Activated T-cell treated with anti-CD3 and anti-CD28 coated beads, Interleukin-2, amount 50 U/mL, for 1 hour (primary cell): ENCODE measurements at regions not wholly inside any gene's neighbourhood (a gene's known extent, or its start where the extent isn't known, plus 50 kb on each side); places are given as distances from the start of the nearest gene placed in this dataset.

Source experiments
- DNase-seq: peaks from one replicate; pipeline ENCODE4 v3.0.0-alpha.2; 2020

DNA sequence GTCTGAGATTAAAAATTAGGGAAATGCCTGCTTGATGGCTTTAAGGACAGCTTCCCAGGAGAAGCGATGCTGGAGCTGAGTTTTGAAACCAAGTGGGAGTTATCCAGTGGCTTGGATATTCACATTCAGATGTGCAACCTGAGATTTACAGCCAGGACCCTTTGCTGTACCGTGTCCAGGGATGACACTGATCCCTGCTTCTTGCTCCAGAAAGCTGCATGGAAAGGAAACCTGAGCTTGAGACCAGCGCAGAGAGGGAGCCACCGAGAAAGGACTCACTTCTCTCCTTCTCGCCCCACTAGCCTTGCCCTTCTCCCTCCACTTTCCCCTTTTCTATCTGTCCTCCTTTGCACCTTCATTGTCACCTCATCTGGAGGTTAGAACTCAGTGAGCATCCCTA, 254.5 kb upstream of the PPARGC1A start:
- no peak for DNase-seq

DNA sequence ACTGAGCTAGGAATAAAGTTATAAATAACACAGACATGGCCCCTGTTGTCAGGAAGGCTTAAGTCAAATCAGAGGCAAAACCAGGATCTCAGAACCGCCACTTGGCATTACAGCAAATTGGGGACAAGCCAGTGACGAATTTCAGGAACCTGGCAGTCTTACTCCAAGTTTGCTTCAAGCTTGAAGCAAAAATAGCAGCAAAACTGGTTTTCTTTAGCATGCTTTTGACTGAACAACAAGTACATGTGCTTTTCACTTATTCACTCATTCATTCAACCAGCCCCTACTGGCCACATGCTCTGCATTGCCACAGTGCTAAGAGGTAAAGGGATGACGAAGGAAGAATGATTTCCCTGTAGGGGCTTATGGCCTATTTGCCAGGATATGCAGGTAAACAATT, 253.9 kb upstream of the PPARGC1A start:
- no peak for DNase-seq

DNA sequence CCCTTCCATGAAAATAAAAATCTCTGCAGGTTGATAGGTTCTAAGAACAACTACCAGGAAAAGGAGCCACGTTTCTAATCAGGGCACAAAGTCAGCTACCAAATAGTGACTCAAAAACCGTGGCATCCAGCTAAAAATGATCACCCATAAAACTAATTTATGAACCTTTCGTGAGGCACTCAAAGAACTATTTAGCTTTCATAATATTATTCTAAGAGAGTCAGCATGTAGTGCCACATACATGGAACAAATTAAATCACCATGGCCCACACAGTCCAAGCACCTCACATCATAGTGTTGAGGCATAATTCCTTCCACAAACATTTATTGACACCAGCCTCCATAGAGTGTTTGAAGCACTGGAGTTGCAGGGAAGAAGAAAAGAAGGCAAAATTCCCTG, 252.0 kb upstream of the PPARGC1A start:
- DNase-seq, result no peak

- no peak for DNase-seq
Measured at GRCh38 chr4:24140892-24141291, 251.0 kb upstream of the PPARGC1A start.

DNA sequence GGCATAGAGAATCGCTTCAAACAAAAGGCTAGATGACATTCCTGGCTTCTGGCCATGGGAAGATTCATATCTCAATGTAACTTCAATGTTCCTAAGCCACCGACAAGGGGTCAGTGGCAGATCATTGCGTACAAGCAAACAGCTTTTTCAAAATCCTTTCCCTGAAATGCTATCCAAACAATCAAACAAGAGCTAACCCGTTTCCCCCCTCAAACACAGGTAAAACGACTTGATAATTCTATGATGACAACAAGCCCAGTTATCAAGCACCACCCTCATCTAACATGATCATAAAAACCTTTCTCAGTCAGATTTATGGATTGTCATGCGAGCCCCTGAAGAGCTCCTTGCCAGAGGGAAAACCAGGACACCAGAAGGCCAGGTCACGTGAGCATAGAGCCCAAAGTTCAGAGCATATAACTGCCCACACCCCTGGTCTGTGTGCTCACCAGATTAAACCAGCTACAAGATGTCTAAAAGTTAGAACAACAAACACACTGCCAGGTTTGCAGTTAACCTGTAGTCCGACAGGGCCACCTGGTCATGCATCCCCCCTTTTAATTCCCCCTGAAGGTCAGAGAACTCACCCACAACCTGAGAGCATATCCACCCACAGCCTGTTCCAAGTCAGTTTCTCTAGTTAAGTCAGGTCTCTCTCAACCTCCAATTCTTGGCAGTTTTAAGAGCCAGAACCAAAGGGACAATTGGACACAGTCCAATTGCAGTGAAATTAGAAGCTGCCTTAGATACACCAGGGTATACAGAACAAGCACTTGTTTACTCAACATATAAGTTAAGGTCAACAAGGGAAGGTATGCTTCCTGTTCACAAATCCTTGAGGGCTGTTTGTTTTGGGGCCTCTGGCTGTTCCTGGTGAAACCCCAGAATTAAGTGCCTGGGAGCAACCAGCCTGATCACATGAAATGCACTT, 248.1 kb upstream of the PPARGC1A start:
- DNase-seq, result no peak

DNA sequence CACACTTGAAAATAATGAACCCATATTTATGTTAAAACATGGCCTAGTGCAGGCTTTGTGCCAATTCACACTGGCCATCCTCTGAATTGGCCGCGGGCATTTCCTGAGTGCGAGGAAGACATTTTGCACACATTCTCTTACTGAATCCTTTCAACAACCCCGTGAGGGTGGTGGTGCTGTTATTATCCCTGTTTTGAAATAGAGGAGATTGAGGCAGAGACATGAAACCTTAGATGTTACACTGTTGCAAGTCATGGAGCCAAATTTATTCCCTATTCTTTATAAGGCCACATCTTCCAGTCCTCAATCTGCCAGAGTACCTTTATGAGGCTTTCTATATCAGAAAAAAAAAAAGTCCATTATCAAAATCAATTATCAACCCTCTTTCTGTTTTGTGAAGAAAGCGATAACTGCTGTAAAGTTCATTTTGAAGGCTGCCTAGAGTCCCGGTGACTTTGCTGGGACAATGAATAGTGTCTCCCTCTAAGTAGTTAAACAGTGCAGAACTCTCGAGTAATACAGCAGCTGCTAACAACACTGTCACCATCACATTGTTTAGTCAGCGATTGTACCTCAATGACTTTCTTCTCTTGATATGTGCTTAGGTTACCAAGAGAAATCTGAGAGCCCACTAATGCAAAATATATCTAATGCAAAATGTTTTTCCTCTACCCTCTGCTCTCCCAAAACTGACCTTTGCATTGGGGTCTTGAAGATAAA, 242.3 kb upstream of the PPARGC1A start:
- DNase-seq, result no peak

DNA sequence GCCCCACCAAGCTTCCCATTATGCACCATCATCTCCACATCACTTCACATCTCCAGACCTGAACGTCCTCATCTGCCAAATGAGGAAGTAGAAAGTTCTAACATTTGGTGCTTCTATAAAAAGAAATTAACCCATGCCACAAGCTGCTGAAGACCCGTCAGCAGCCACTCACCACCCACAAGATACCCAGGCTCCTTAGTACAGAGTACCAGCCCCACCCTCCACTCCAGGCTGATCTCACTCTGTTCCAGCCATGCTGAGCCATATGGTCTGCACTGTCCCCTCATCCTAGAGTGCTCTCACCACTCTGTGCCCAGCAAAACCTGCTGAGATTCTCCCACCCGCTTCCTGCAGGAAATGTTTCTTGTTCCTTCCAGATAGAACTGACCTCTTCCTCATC, 240.8 kb upstream of the PPARGC1A start:
- no peak for DNase-seq

DNA sequence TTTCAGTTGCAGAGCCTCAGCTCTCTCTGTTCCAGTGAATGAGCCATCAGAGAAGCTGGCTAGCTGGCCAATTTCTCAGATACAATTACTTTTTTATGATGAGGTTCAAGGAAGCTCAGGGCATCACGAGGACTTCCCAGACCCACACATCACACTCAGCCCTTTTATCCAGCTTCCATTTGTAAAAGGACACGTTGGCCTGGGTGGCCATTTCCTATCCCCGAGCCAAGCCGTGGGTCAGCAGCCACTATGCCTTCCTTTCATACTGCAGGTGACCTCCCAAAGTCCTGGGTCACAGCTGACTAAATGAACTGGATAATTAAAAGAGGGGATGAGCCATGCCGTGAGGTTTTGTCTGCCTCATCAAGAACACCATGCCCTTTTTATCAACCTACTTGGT, 236.9 kb upstream of the PPARGC1A start:
- DNase-seq, result no peak

DNA sequence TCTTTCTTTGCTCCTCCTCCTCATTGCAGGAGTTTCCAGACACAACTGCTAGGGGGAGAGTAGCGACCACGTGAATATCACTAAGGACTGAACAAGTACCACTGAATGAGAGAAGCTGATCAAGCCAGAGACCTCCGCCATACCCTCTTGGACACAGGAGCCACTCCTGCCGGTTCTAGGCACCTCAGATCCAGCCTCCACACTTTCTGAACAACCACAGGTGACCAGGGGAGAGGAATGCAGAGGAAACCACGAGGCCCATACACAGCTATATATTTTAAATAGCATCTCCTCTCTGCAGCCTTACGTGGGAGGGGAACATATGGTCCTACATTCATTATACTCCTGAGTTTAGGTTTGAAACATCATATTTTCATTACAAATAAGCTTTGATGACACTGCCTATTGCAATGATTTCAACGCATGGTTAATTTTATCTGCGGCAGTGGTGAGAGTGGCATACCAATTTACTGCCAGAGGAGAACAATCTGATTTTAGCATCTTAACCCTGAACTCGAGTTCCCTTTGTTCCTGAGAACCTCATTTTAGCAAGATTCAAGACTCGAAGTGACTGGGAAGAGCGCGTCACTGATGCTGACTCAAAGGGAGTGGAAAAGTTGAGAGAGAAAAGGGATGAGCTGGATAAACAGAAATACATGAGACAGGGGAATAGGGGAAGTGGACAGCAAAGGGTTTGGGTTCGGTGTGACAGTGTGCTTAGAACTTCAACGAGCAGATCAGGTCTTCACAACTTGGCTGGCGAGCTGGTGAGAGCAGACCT, 231.7 kb upstream of the PPARGC1A start:
- no peak for DNase-seq

DNA sequence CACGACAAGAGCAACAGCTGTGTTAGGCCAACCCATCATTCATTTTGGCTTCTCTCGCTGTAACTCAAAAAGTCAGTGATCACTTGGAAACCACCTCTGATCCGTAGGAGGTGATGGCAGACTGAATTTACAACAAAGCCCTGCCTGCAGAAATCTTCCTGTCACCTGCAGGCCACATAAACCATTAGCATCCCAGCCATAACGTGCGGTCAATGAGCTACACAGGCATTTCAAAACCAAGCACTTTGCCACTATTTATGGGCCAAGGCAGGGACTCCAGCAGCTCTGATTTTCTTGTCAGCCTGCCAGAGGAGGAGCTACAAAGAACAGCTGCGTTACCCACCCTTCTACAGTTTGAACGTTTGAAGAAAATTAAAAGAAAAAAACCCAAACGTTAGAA, 228.1 kb upstream of the PPARGC1A start:
- no peak for DNase-seq

DNA sequence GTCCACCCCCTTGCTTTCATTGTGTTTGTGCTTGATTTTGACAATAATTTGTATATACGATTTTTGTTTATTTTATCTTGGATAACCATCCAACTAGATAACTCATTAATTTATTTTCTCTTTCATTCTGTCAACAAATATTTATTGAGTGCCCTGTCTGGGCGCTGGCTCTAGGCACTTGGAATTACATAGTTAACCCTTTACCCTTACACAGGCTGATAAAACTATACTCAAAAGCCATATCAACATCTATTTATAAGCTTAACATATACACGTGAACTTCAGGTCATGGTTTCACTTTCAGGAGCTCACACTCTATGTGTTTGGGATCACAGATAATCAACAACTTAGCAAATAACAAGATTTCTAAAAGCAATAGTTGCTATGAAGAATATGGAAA, 226.3 kb upstream of the PPARGC1A start:
- DNase-seq, result no peak

DNA sequence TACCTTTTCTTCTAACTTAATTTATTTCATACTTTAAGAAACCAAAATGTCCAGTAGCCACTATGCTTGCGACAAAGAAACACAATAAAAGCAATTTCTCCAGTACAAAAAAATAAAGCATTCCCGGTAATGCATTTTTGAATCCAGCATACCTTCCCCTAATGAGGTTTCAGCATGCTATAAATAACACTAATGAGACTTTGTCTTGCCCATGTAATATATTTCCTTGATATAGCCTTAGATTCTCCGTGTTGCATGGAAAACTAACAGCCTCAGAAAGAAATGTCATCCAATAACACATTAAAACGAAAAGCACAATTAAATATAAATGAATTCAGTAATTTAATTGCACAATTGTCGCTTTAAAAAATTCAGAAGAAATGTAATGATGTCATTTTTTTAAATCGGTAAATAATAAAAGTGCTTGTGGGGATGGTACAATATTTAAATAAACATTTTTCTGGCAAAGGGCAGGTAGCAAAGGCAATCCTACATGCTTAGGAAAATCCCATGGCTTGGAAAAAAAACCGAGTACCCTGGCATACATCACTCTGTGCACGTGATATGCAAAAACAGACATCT, 225.2 kb upstream of the PPARGC1A start:
- no peak for DNase-seq

DNA sequence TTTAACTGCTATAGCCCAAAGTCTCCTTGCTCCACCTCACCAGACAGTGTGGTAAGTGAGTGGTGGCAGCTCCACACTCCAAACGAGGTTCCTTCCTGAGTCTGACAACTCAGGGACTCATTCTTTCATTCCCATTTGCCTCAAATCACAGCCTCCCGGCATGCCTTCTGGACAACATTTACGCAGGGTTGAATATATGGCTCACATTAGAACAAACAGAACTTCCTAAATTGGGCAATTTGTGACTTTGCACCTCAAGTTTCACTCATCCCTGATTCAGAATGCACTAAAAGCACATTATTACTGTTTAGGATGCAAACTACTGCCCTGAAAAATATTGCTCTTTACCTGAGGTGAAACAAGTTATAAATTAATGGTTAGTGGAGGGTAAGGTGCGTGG, 224.6 kb upstream of the PPARGC1A start:
- DNase-seq, result no peak

DNA sequence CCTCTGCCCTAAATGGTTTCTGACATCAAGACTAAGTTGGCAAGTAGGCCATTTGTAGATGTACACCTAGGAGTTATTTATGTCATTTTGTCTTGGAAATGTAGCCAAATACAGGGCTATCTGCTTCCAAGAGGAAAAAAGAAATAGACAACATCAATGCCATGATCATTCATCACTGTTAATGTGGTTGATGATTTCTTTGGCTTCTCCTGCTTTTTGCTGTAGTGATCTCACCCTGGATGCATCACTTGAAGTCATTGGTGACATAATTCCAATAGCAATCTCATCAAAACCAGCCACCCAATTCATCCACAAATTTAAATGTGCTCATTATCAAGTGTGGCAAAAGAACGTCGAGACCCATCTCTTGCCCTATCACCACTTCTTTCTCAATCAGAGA, 222.6 kb upstream of the PPARGC1A start:
- no peak for DNase-seq

DNA sequence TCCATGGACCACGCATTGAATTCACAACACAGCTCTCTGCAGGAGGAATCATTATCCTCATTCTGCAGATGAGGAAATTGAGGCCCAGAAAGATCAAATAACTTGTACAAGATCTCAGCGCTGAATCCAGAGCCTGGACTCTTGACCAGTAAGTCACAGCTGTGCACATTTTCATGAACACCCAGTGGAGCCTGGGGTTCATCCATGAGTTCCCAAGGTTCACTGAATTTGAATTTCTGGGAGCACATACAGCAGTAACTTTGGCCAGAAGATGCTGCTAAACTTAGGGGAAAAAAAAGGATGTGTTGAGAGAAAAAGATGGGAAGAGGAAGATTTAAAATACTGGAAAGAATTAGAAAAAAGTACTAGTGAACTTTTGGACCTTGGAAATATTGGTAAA, 218.7 kb upstream of the PPARGC1A start:
- no peak for DNase-seq

GRCh38 chr4:24105327-24106038, 215.6 kb upstream of the PPARGC1A start:
- no peak for DNase-seq

DNA sequence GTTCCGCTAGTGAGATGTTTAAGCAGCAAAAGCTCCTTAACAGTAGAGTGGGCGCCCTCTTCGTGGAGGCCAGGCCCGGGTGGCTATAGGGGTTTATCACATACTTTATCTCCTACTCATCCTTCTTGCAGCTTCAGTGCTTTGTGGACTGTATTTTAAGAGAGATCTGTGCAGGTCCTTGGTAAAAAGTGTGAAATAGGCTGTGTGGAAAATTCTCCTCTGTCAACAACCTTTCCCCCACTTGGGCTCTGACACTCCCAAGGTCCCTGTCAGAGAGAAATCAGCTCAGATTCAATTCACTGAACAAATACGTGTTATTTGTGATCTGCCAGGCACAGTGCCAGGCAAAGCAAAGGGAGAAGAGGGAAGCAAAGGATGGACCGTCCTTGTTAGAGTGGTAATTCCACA, 214.3 kb upstream of the PPARGC1A start:
- no peak for DNase-seq

- DNase-seq, result no peak
Measured at GRCh38 chr4:24103434-24104157, 213.7 kb upstream of the PPARGC1A start.

- DNase-seq, result no peak
Measured at GRCh38 chr4:24102621-24103020, 212.8 kb upstream of the PPARGC1A start.

DNA sequence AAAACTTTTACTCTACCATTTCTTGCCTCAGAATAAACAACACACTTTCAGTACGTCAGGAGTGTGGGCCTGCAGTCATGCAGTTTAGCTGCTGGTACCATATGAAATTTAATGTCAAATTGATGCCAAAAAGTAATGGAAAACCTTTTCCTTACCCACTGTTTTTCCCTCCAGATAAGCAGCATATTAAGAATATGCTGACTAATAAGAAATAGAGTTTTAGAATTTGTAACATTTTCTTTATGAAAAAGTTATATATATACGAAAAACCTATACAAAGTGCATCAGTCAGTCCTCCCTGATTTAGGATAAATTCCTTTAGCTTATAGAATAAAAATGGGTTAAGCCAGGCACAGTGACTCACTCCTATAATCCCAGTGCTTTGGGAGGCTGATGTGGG, 206.8 kb upstream of the PPARGC1A start:
- no peak for DNase-seq

DNA sequence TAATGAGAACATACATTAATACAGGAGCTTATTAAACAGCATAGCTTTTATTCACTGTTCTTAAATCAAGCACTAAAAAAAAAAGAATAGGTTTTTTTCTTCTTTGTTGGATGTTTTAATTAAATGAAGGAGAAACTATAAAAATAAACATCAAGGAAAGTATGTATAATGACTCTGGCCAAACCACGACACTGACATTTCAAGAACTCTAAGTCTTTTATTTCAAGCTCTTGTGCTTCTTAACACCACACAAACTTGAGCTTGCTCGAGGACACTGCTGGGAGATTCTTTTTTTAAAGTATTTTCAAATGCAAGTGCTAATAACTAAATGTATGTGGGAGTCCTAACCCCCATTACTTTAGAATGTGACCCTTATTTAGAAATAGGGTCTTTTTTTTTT, 204.9 kb upstream of the PPARGC1A start:
- no peak for DNase-seq

DNA sequence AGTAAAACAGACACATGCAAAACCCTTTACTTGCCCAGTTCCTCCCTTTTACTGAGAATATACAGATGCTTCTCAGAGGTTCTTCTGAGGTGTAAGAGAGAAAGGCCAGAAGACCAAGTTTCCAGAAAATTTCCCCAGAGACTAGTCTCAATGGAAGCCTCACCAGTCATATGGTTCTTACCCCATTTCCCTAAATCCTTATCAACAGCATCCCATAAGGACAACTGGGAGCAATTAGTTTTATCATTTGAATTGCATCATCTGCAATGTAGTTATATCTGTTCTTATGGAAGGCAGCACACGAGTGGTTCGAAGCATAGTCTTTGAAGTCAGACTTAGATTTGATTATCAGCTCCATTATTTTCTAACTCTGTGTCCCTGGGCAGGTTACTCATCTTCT, 203.6 kb upstream of the PPARGC1A start:
- no peak for DNase-seq
